PC-9 (cell line): ENCODE measurements at regions not wholly inside any gene's neighbourhood (a gene's known extent, or its start where the extent isn't known, plus 50 kb on each side); places are given as distances from the start of the nearest gene placed in this dataset.
A peak's percentile ranks its signal among the peaks of the same experiment; 100 is the strongest.

Source experiments
- BruUV-seq: library from RNA; stranded (reverse); fragments of 400-500 nt; replicated peaks from 2 replicates; lab custom pipeline; 2021; lab: Mats Ljungman, UMichigan
- CTCF ChIA-PET: fragments of 300-600 bp; sonication (Branson Sonifier 250); formaldehyde crosslinking; loops from one replicate; lab custom pipeline; 2022; ENCODE audit warnings: antibody characterized with exemption; lab: Charles Lee
- POLR2A ChIA-PET: fragments of 300-600 bp; sonication (Branson Sonifier 250); formaldehyde crosslinking; loops from one replicate; lab custom pipeline; 2022; ENCODE audit warnings: antibody characterized with exemption; ENCODE audit not compliant: unreplicated experiment; lab: Charles Lee
- DNase-seq, 2 experiments: peaks; one replicate each; pipeline versions ENCODE4 v3.0.0 to v3.0.0-alpha.2; 2015 to 2022; ENCODE audit warnings: mixed read lengths in 1 of 2
- H2AFZ ChIP-seq: fragments of 200-600 bp; sonication (generic); 2 replicates; pipeline ENCODE4 v1.8.1; 2017; ENCODE audit warnings: antibody characterized with exemption
- H3F3A ChIP-seq: fragments of 200-600 bp; sonication (generic); 2 replicates; pipeline ENCODE4 v1.8.1; 2017; ENCODE audit warnings: antibody characterized with exemption, mild to moderate bottlenecking, low read depth; ENCODE audit not compliant: insufficient read depth
- H3K27ac ChIP-seq: fragments of 200-600 bp; sonication (generic); 2 replicates; pipeline ENCODE4 v1.6.1; 2016; ENCODE audit warnings: mixed run types
- H3K27me3 ChIP-seq: fragments of 200-600 bp; sonication (generic); 2 replicates; pipeline ENCODE4 v1.6.1; 2016; ENCODE audit warnings: low read depth, mixed run types; ENCODE audit not compliant: insufficient read depth
- H3K36me3 ChIP-seq: fragments of 200-600 bp; sonication (generic); 2 replicates; pipeline ENCODE4 v1.6.1; 2016; ENCODE audit warnings: low read depth, mixed run types
- H3K4me1 ChIP-seq: fragments of 200-600 bp; sonication (generic); replicated peaks from 2 replicates; pipeline ENCODE4 v1.6.1; 2016; ENCODE audit warnings: mixed run types; ENCODE audit not compliant: insufficient read depth
- H3K4me2 ChIP-seq: fragments of 200-600 bp; sonication (generic); 2 replicates; pipeline ENCODE4 v1.6.1; 2017; ENCODE audit warnings: mixed run types
- H3K4me3 ChIP-seq: fragments of 200-600 bp; sonication (generic); 2 replicates; pipeline ENCODE4 v1.6.1; 2016; ENCODE audit warnings: mixed run types
- H3K79me2 ChIP-seq: fragments of 200-600 bp; sonication (generic); 2 replicates; pipeline ENCODE4 v1.6.1; 2017; ENCODE audit warnings: low read depth, mixed run types
- H3K9me2 ChIP-seq: fragments of 200-600 bp; sonication (generic); 2 replicates; pipeline ENCODE4 v1.8.1; 2017; ENCODE audit warnings: mild to moderate bottlenecking; ENCODE audit not compliant: insufficient read depth
- H3K9me3 ChIP-seq: fragments of 200-600 bp; sonication (generic); 2 replicates; pipeline ENCODE4 v1.8.1; 2016; ENCODE audit warnings: low read depth; ENCODE audit not compliant: insufficient read depth
- H4K20me1 ChIP-seq: fragments of 200-600 bp; sonication (generic); 2 replicates; pipeline ENCODE4 v1.8.1; 2017; ENCODE audit not compliant: insufficient read depth
- CTCF ChIP-seq: fragments of 200-600 bp; sonication (generic); conservative IDR thresholded peaks from 2 replicates; pipeline ENCODE4 v1.6.1; 2017; ENCODE audit warnings: mixed run types, antibody characterized with exemption, mild to moderate bottlenecking, moderate library complexity
- EZH2 ChIP-seq: fragments of 200-600 bp; sonication (generic); IDR thresholded peaks from 2 replicates; pipeline ENCODE4 v1.8.0; 2017; ENCODE audit warnings: antibody characterized with exemption, low read depth
- intact Hi-C: fragments of 100-400 bp; cut with micrococcal nuclease; formaldehyde crosslinking; loops from one replicate; pipeline ENCODE4 v1.10.0; 2022; ENCODE audit not compliant: unreplicated experiment

GRCh38 chr2:234580686-234581085 is 83.8 kb upstream of the ARL4C start:
- ChIA-PET POLR2A (interaction anchor here (0.6 kb wide), 1 partner anchor 291 kb away, joined by 5 read pairs; no protein-coding TSS in a partner anchor), CTCF (no interaction called here)
- Histone ChIP-seq H3F3A (peaks cover 7% of the 10 kb centered on the region; the same call in 1 of the 2 replicates), H3K4me1 (no peaks in the 10 kb centered on the region), H3K9me2 (no peaks in the 10 kb centered on the region), H3K27ac (no peak overlapping the region), H3K36me3 (no peaks in the 10 kb centered on the region), H2AFZ (no peak overlapping the region), H3K9me3 (no peaks in the 10 kb centered on the region), H3K79me2 (no peaks in the 10 kb centered on the region), H3K4me2 (no peak overlapping the region), H3K4me3 (no peak overlapping the region), H4K20me1 (no peaks in the 10 kb centered on the region), H3K27me3 (no peaks in the 10 kb centered on the region)
- no peak for DNase-seq
- intact Hi-C loops = no loop called here
- TF ChIP-seq EZH2 = no peak
- BruUV-seq = no TSS peak

GRCh38 chr2:234579231-234579962 is 82.5 kb upstream of the ARL4C start:
- no peak for TF ChIP-seq CTCF
- no peak for TF ChIP-seq EZH2
- BruUV-seq = no TSS peak
- Histone ChIP-seq H3F3A (peaks cover 7% of the 10 kb centered on the region; the same call in 1 of the 2 replicates), H3K27ac (no peak overlapping the region), H3K4me2 (no peak overlapping the region), H2AFZ (no peak overlapping the region), H3K79me2 (no peaks in the 10 kb centered on the region), H3K9me2 (no peaks in the 10 kb centered on the region), H3K36me3 (no peaks in the 10 kb centered on the region), H3K9me3 (no peaks in the 10 kb centered on the region), H3K27me3 (no peaks in the 10 kb centered on the region), H3K4me3 (no peak overlapping the region), H3K4me1 (no peaks in the 10 kb centered on the region), H4K20me1 (no peaks in the 10 kb centered on the region)
- intact Hi-C loops = no loop called here
- peak; percentile 6 to 56 for DNase-seq
- ChIA-PET POLR2A (no interaction called here), CTCF (no interaction called here)

- ChIA-PET POLR2A (no interaction called here), CTCF (no interaction called here)
- Histone ChIP-seq H3K9me2 (no peaks in the 10 kb centered on the region), H3K9me3 (no peaks in the 10 kb centered on the region), H2AFZ (no peak overlapping the region), H3K36me3 (no peaks in the 10 kb centered on the region), H3K4me1 (no peaks in the 10 kb centered on the region), H3K27me3 (no peaks in the 10 kb centered on the region), H3K4me2 (no peak overlapping the region), H4K20me1 (no peaks in the 10 kb centered on the region), H3K4me3 (no peak overlapping the region), H3F3A (peaks cover 7% of the 10 kb centered on the region; the same call in 1 of the 2 replicates), H3K79me2 (no peaks in the 10 kb centered on the region), H3K27ac (no peak overlapping the region)
- no TSS peak for BruUV-seq
- DNase-seq = no peak
- intact Hi-C loops = no loop called here
- TF ChIP-seq CTCF = no peak
- TF ChIP-seq EZH2 = no peak
Observed at GRCh38 chr2:234578389-234578788, 81.5 kb upstream of the ARL4C start.
